ENCODE measurements at regions not wholly inside any gene's neighbourhood (a gene's known extent, or its start where the extent isn't known, plus 50 kb on each side); places are given as distances from the start of the nearest gene placed in this dataset.

DNA sequence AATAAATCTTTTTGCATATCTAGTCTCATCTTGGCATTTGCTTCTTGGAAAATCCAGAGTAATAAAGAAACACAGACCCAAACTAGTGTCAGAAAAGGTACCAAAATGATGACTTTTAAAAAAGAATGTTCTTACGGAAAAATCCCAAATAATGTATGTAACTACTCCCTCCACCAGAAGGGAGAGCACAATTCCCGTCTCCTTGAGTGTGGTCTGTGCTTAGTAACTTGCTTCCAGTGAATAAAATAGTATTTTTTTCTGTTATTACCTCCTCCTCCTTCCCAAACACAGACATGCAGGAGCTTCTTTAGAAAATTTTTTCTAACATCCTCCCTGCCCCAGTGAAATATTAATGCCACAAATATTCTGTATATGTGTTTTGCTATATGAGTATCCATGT is 358.1 kb downstream of the ZFHX3 start:
- no TSS peak for BruUV-seq (replicated peaks)
- TF ChIP-seq ZNF274 (IDR thresholded peaks at IDR 0.05; ENCODE audit: low read depth, low read length) (no peak), ZFX (IDR thresholded peaks at IDR 0.05) (no peak), SRF (IDR thresholded peaks at IDR 0.05; ENCODE audit: low read depth) (no peak), RAD21 (IDR thresholded peaks at IDR 0.05; ENCODE audit: low read depth) (no peak), SP1 (IDR thresholded peaks at IDR 0.05; ENCODE audit: low read depth) (no peak), JUND (IDR thresholded peaks at IDR 0.05) (no peak), TCF7L2 (IDR thresholded peaks at IDR 0.05; ENCODE audit: borderline replicate concordance, extremely low read depth, insufficient read depth, insufficient read length) (no peak), POLR2A (IDR thresholded peaks at IDR 0.05; ENCODE audit: borderline replicate concordance, extremely low read depth, insufficient read depth, insufficient read length) (no peak), POLR2AphosphoS5 (IDR thresholded peaks at IDR 0.05; ENCODE audit: low read depth, low read length) (no peak), EGR1 (IDR thresholded peaks at IDR 0.05; ENCODE audit: low read depth) (no peak), EZH2phosphoT487 (IDR thresholded peaks at IDR 0.05; ENCODE audit: borderline replicate concordance) (no peak), CEBPB (IDR thresholded peaks at IDR 0.05; ENCODE audit: low read depth) (no peak), SIN3A (IDR thresholded peaks at IDR 0.05; ENCODE audit: low read depth) (no peak), ELF1 (IDR thresholded peaks at IDR 0.05; ENCODE audit: borderline replicate concordance, low read depth) (no peak), YY1 (IDR thresholded peaks at IDR 0.05; ENCODE audit: extremely low read depth, insufficient replicate concordance, low read depth, low read length) (no peak)
- TF ChIP-seq, protein P1, sequence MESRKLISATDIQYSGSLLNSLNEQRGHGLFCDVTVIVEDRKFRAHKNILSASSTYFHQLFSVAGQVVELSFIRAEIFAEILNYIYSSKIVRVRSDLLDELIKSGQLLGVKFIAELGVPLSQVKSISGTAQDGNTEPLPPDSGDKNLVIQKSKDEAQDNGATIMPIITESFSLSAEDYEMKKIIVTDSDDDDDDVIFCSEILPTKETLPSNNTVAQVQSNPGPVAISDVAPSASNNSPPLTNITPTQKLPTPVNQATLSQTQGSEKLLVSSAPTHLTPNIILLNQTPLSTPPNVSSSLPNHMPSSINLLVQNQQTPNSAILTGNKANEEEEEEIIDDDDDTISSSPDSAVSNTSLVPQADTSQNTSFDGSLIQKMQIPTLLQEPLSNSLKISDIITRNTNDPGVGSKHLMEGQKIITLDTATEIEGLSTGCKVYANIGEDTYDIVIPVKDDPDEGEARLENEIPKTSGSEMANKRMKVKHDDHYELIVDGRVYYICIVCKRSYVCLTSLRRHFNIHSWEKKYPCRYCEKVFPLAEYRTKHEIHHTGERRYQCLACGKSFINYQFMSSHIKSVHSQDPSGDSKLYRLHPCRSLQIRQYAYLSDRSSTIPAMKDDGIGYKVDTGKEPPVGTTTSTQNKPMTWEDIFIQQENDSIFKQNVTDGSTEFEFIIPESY (IDR thresholded peaks at IDR 0.05; ENCODE audit: extremely low read depth, insufficient replicate concordance, low read length), result no peak
- TF ChIP-seq, protein P2, sequence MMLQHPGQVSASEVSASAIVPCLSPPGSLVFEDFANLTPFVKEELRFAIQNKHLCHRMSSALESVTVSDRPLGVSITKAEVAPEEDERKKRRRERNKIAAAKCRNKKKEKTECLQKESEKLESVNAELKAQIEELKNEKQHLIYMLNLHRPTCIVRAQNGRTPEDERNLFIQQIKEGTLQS (IDR thresholded peaks at IDR 0.05), result no peak
- TF ChIP-seq, protein P3, sequence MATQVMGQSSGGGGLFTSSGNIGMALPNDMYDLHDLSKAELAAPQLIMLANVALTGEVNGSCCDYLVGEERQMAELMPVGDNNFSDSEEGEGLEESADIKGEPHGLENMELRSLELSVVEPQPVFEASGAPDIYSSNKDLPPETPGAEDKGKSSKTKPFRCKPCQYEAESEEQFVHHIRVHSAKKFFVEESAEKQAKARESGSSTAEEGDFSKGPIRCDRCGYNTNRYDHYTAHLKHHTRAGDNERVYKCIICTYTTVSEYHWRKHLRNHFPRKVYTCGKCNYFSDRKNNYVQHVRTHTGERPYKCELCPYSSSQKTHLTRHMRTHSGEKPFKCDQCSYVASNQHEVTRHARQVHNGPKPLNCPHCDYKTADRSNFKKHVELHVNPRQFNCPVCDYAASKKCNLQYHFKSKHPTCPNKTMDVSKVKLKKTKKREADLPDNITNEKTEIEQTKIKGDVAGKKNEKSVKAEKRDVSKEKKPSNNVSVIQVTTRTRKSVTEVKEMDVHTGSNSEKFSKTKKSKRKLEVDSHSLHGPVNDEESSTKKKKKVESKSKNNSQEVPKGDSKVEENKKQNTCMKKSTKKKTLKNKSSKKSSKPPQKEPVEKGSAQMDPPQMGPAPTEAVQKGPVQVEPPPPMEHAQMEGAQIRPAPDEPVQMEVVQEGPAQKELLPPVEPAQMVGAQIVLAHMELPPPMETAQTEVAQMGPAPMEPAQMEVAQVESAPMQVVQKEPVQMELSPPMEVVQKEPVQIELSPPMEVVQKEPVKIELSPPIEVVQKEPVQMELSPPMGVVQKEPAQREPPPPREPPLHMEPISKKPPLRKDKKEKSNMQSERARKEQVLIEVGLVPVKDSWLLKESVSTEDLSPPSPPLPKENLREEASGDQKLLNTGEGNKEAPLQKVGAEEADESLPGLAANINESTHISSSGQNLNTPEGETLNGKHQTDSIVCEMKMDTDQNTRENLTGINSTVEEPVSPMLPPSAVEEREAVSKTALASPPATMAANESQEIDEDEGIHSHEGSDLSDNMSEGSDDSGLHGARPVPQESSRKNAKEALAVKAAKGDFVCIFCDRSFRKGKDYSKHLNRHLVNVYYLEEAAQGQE (IDR thresholded peaks at IDR 0.05; ENCODE audit: low read depth), result no peak

More for the DNA sequence above, 358.1 kb downstream of the ZFHX3 start:
- Histone ChIP-seq H3K36me3 (ENCODE audit: control insufficient read depth in 1 of 2, insufficient read depth in 2 of 2, low read length in 2 of 2) (no peaks in the 10 kb centered on the region), H3K27ac (ENCODE audit: low read depth, low read length) (no peak overlapping the region), H3K79me2 (ENCODE audit: insufficient read depth, low read length) (no peaks in the 10 kb centered on the region), H3K9me3 (ENCODE audit: control insufficient read depth in 1 of 2, insufficient read depth in 1 of 2, low read depth in 1 of 2, low read length in 2 of 2) (no peaks in the 10 kb centered on the region), H3K4me2 (ENCODE audit: low read length) (no peak overlapping the region), H3K27me3 (ENCODE audit: insufficient read depth, low read length) (no peaks in the 10 kb centered on the region), H3K4me1 (ENCODE audit: control insufficient read depth in 1 of 2, insufficient read depth in 2 of 2, low read length in 2 of 2) (no peaks in the 10 kb centered on the region), H3K9ac (ENCODE audit: low read length) (no peak overlapping the region), H3K9me2 (ENCODE audit: insufficient read depth) (no peaks in the 10 kb centered on the region), H2AFZ (ENCODE audit: low read depth, low read length, poor library complexity, severe bottlenecking) (no peak overlapping the region), H4K20me1 (ENCODE audit: insufficient read depth) (no peaks in the 10 kb centered on the region), H3K4me3 (replicated peaks in 1 of 2; ENCODE audit: low read depth in 1 of 2, low read length in 2 of 2) (no peak overlapping the region)
- intact Hi-C loops (cut with micrococcal nuclease), result no loop called here
- ChIA-PET POLR2A (no interaction called here), RAD21 (ENCODE audit: low non-redundant PET in 1 of 2, low total read pairs in 2 of 2, uncharacterized antibody in 2 of 2, unreplicated experiment in 2 of 2) (no interaction called here), CTCF (no interaction called here)
- no peak for DNase-seq (ENCODE audit: low read depth, low spot score)
- ATAC-seq, result no peak

Measured in HCT116 (cell line).